IPS-15b (cell line): ENCODE measurements at regions not wholly inside any gene's neighbourhood (a gene's known extent, or its start where the extent isn't known, plus 50 kb on each side); places are given as distances from the start of the nearest gene placed in this dataset.
A peak's percentile ranks its signal among the peaks of the same experiment; 100 is the strongest.

ENCODE experiments used
- H3K27me3 ChIP-seq: one replicate; pipeline ENCODE4 v1.6.1; 2013; ENCODE audit warnings: low read length; ENCODE audit not compliant: control insufficient read depth, insufficient read depth
- H3K36me3 ChIP-seq: one replicate; pipeline ENCODE4 v1.6.1; 2013; ENCODE audit warnings: low read length; ENCODE audit not compliant: control insufficient read depth, insufficient read depth
- H3K4me1 ChIP-seq: one replicate; pipeline ENCODE4 v1.6.1; 2013; ENCODE audit warnings: mild to moderate bottlenecking, low read length; ENCODE audit not compliant: control insufficient read depth, insufficient read depth
- H3K4me3 ChIP-seq: one replicate; pipeline ENCODE4 v1.5.1; 2013; ENCODE audit warnings: low read depth, low read length
- H3K9ac ChIP-seq: one replicate; pipeline ENCODE4 v1.6.1; 2013; ENCODE audit warnings: low read depth, mild to moderate bottlenecking, low read length
- H3K9me3 ChIP-seq: one replicate; pipeline ENCODE4 v1.6.1; 2013; ENCODE audit warnings: mild to moderate bottlenecking, low read length; ENCODE audit not compliant: control insufficient read depth, insufficient read depth

- H3K9ac ChIP-seq, result no peak overlapping the region
- no peaks in the 10 kb centered on the region for H3K27me3 ChIP-seq
- H3K4me1 ChIP-seq, result no peaks in the 10 kb centered on the region
- H3K36me3 ChIP-seq, result no peaks in the 10 kb centered on the region
- no peak overlapping the region for H3K4me3 ChIP-seq
- no peaks in the 10 kb centered on the region for H3K9me3 ChIP-seq
These were observed 83.8 kb downstream of the LINGO1 start for GRCh38 chr15:77548589-77549557.

- Histone ChIP-seq H3K9me3 (no peaks in the 10 kb centered on the region), H3K4me3 (no peak overlapping the region), H3K4me1 (no peaks in the 10 kb centered on the region), H3K9ac (no peak overlapping the region), H3K27me3 (no peaks in the 10 kb centered on the region), H3K36me3 (no peaks in the 10 kb centered on the region)
These were observed 84.7 kb downstream of the LINGO1 start for GRCh38 chr15:77547801-77548588.

GRCh38 chr15:77546870-77547269, 85.8 kb downstream of the LINGO1 start:
- Histone ChIP-seq H3K9ac (no peak overlapping the region), H3K9me3 (no peaks in the 10 kb centered on the region), H3K36me3 (no peaks in the 10 kb centered on the region), H3K4me3 (no peak overlapping the region), H3K4me1 (no peaks in the 10 kb centered on the region), H3K27me3 (no peaks in the 10 kb centered on the region)

DNA sequence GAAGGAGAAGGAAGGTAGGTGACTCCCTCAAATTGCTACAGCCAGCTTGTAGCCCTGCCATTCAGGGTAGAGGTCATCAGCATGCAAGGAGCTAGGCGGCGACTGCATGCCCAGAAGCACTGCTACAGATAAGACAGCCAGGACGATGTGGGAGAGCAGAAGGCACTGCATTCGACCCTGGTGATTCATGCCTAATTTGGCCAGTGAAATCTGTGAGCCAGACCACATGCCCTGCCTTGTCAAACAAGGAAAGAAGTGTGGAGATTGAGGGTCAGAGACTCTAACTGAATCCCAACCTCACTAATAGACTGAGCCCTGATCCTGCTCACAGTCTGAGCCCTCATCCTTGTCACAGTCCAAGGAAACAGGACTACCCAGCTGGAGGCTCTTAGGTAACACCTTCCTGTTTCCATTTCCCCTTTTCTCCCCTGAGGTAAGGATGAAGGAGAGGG, 86.6 kb downstream of the LINGO1 start:
- no peak overlapping the region for H3K4me3 ChIP-seq
- no peaks in the 10 kb centered on the region for H3K36me3 ChIP-seq
- no peaks in the 10 kb centered on the region for H3K9me3 ChIP-seq
- no peak overlapping the region for H3K9ac ChIP-seq
- peaks cover 2% of the 10 kb centered on the region for H3K4me1 ChIP-seq
- H3K27me3 ChIP-seq, result no peaks in the 10 kb centered on the region

DNA sequence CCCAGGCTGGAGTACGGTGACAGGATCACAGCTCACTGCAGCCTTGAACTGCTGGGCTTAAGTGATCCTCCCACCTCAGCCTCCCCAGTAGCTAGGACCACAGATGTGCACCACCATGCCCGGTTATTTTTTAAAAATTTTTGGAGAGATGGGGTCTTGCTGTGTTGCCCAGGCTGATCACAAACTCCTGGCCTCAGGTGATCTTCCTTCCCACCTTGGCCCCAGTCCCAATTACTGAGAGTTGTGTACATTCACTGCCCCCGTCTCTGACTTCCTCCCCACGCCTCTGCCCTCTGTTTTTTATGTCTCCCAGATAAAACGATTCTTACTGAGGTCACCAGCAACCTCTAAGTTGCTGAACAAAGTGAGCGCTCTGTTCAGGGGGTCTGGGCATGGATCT, 87.7 kb downstream of the LINGO1 start:
- Histone ChIP-seq H3K36me3 (no peaks in the 10 kb centered on the region), H3K9ac (no peak overlapping the region), H3K4me3 (no peak overlapping the region), H3K4me1 (peaks cover 6% of the 10 kb centered on the region), H3K9me3 (no peaks in the 10 kb centered on the region), H3K27me3 (no peaks in the 10 kb centered on the region)

GRCh38 chr15:77544162-77544561, 88.5 kb downstream of the LINGO1 start:
- Histone ChIP-seq H3K36me3 (no peaks in the 10 kb centered on the region), H3K4me3 (no peak overlapping the region), H3K27me3 (no peaks in the 10 kb centered on the region), H3K9me3 (no peaks in the 10 kb centered on the region), H3K4me1 (peaks cover 6% of the 10 kb centered on the region), H3K9ac (no peak overlapping the region)

DNA sequence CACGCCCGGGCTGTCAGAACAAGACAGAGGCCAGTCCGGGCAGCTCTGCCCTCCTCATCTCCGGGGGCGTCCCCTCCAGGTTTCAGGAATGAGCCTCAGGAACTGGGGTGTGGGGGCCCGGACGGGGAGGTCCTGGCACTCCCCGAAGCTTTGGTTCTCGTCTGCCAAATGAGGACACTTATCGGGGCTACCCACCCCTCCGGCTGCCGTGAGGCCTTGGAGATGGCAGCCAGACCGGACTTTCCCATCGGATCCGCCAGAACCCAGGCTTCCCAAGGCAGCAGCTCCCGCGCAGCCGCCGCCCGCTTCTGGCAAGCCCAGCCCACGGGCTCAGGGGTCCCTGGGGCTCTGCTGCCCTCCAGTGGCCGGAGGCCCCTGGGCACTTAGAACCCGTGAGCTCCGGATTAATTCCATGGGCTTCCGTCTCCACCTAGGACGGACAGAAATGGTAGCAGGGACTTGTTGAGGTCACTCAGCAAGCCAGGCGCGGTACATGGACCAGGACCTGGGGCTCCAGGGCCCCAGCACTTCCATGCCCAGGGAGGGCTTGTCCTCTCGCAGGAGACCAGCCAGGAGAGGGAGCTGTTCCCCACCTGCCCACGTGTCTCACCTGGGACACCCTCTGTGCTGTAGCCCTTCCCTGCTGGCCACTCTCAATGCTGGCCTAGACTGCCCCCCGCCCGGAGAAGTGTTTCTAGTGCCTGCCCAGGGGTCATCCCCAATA, 89.4 kb downstream of the LINGO1 start:
- Histone ChIP-seq H3K9me3 (no peaks in the 10 kb centered on the region), H3K27me3 (no peaks in the 10 kb centered on the region), H3K36me3 (no peaks in the 10 kb centered on the region), H3K9ac (no peak overlapping the region), H3K4me1 (peaks cover 11% of the 10 kb centered on the region), H3K4me3 (peak overlapping the region; percentile 45)

- Histone ChIP-seq H3K27me3 (no peaks in the 10 kb centered on the region), H3K9me3 (no peaks in the 10 kb centered on the region), H3K4me1 (peaks cover 18% of the 10 kb centered on the region), H3K9ac (no peak overlapping the region), H3K4me3 (no peak overlapping the region), H3K36me3 (no peaks in the 10 kb centered on the region)
These were observed 90.2 kb downstream of the LINGO1 start for GRCh38 chr15:77542491-77543001.

DNA sequence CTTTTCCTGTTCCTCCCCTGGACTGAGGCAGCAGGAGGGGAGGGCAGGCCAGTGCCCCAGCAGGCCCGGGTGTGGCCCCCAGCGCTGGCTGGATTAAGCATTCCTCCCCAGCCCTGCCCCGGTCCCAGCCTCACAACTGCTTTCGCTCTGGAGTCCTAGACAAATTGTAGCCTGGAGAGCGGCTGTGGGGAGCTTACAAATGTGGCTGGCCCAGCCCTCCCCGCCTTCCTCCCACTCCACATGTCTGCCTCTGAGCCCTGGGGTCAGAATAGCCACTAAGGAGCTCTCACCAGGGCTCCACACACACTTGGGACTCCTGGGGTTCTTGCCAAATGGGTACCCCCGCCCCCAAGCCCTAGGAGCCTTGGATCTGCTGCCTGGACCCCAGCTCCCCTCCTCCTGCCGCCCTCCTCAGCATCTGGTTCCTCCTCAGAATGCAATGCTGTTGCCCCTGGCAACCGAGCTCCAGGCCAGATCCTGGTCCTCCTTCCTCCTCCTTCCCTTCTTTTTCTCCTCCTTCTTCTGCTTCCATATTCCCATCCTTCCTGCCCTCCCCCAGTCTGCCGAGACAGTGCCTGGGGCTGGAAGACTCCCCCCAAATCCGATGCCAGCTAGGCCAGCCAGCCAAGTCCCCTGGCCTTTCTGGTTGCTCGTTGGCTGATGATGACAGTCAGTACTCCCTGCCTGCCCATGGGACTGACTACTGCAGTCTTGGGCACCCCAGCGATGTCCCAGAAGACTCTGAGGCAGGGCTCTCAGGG, 91.1 kb downstream of the LINGO1 start:
- Histone ChIP-seq H3K27me3 (no peaks in the 10 kb centered on the region), H3K4me3 (no peak overlapping the region), H3K36me3 (no peaks in the 10 kb centered on the region), H3K9ac (no peak overlapping the region), H3K4me1 (peaks cover 22% of the 10 kb centered on the region), H3K9me3 (no peaks in the 10 kb centered on the region)

DNA sequence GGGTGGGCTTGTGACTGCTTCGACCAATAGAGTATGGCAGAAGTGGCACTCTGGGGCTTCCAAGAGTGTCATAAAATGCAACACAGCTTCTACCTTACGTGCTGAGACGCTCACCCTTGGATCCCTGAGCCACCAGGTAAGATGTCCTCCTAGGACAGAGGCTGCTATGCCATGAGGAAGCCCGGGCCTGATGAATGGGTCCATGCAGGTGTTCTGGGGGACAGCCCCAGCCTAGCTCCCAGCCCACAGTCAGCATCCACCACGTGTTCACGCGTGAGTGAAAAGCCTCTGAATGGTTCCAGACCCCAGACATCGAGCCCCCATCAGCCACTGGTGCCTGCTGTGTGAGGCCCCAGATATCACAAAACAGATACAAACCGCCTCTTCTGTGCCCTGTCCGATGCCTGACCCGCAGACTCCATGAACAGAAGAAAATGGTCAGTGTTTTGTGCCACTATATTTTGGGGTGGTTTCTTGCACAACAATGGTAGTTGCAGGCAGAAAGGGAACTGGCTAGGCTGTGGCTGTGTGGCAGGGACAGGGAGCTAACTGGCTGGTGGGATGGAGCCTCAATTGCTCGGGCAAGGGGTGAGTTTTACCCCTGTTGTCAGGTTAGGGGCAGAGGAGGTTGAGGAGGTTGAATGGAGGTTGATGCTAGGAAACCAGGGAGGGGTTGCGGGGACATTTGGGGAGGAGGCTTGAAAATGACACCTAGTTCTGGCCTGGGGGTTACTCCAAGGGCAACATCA, 92.2 kb downstream of the LINGO1 start:
- H3K27me3 ChIP-seq, result no peaks in the 10 kb centered on the region
- H3K9me3 ChIP-seq, result no peaks in the 10 kb centered on the region
- H3K4me3 ChIP-seq, result no peak overlapping the region
- no peak overlapping the region for H3K9ac ChIP-seq
- peaks cover 25% of the 10 kb centered on the region for H3K4me1 ChIP-seq
- H3K36me3 ChIP-seq, result no peaks in the 10 kb centered on the region
